OCI-LY3 (cell line): ENCODE measurements at regions not wholly inside any gene's neighbourhood (a gene's known extent, or its start where the extent isn't known, plus 50 kb on each side); places are given as distances from the start of the nearest gene placed in this dataset.

Source experiments
- EZH2phosphoT487 ChIP-seq: fragments of 200-600 bp; shearing (Covaris generic); IDR thresholded peaks from 2 replicates; pipeline ENCODE4 v1.6.1; 2018; ENCODE audit warnings: antibody characterized with exemption, mixed run types, low read depth
- TF ChIP-seq, protein P1 (sequence below): fragments of 200-600, 300-600 bp; sonication (generic); IDR thresholded peaks from 2 replicates; pipeline ENCODE4 v1.5.1; 2014; ENCODE audit warnings: antibody characterized with exemption, low read length, low read depth

- TF ChIP-seq, protein P1, sequence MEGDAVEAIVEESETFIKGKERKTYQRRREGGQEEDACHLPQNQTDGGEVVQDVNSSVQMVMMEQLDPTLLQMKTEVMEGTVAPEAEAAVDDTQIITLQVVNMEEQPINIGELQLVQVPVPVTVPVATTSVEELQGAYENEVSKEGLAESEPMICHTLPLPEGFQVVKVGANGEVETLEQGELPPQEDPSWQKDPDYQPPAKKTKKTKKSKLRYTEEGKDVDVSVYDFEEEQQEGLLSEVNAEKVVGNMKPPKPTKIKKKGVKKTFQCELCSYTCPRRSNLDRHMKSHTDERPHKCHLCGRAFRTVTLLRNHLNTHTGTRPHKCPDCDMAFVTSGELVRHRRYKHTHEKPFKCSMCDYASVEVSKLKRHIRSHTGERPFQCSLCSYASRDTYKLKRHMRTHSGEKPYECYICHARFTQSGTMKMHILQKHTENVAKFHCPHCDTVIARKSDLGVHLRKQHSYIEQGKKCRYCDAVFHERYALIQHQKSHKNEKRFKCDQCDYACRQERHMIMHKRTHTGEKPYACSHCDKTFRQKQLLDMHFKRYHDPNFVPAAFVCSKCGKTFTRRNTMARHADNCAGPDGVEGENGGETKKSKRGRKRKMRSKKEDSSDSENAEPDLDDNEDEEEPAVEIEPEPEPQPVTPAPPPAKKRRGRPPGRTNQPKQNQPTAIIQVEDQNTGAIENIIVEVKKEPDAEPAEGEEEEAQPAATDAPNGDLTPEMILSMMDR = no peak
- no peak for TF ChIP-seq EZH2phosphoT487
Observed at GRCh38 chr19:46944123-46944748, 75.4 kb upstream of the NPAS1 start.
